Adrenal gland (tissue), 9 donors: ENCODE measurements at regions not wholly inside any gene's neighbourhood (a gene's known extent, or its start where the extent isn't known, plus 50 kb on each side); places are given as distances from the start of the nearest gene placed in this dataset.

Experiments used
- DNase-seq, 7 donors: peaks; one replicate each; pipeline ENCODE4 v3.0.0-alpha.2; 2019 to 2020
- H3K27ac ChIP-seq, 5 donors: fragments of 200-600 bp; sonication (generic) in 4 of 5; 1 replicate in 3 of 5; 2 replicates in 2 of 5; pipeline versions ENCODE4 v1.5.1 to v1.8.0; 2016 to 2020; ENCODE audit warnings: mild to moderate bottlenecking in 1 of 5
- H3K27me3 ChIP-seq: fragments of 200-600 bp; 2 replicates; pipeline ENCODE4 v1.8.0; 2021
- H3K36me3 ChIP-seq, 2 donors: fragments of 200-600 bp; replicated peaks in 1 of 2; 1 replicate in 1 of 2; 2 replicates in 1 of 2; pipeline versions ENCODE4 v1.5.1 to v1.8.0; 2018 to 2022
- H3K4me1 ChIP-seq, 2 donors: fragments of 200-600 bp; replicated peaks in 1 of 2; 1 replicate in 1 of 2; 2 replicates in 1 of 2; pipeline versions ENCODE4 v1.5.1 to v1.8.0; 2018 to 2021
- H3K4me3 ChIP-seq, 4 donors: fragments of 200-600 bp; sonication (generic) in 3 of 4; one replicate each; pipeline ENCODE4 v1.5.1; 2016 to 2018
- H3K9me3 ChIP-seq, 3 donors: fragments of 200-600 bp; sonication (generic) in 1 of 3; replicated peaks in 1 of 3; 1 replicate in 2 of 3; 2 replicates in 1 of 3; pipeline versions ENCODE4 v1.5.1 to v1.8.0; 2016 to 2021
- POLR2A ChIP-seq, 2 donors: fragments of 450-650 bp; IDR thresholded peaks; one replicate each; pipeline ENCODE4 v1.6.1; 2017; ENCODE audit warnings: antibody characterized with exemption in 2 of 2, mild to moderate bottlenecking in 2 of 2, moderate library complexity in 1 of 2
- WGBS, 4 donors: extraction: QIAGEN DNeasy Blood & Tissue Kit in 2 of 4; methylation state at CpG; one replicate each; pipeline versions ENCODE4 v1.1.5 to v1.1.7; 2013 to 2017; 5-methylcytosine and 5-hydroxymethylcytosine counted together
- intact Hi-C, 2 donors: fragments of 100-400 bp; cut with DNase I; formaldehyde crosslinking; loops; one replicate each; pipeline versions ENCODE4 v1.14.1 to v1.15.0; 2022 to 2023
- TF ChIP-seq, protein P1 (sequence below), 6 experiments: fragments of 450-650 bp in 4 of 6; fragments of 200-600 bp in 2 of 6; sonication (generic) in 1 of 6; IDR thresholded peaks; 1 replicate in 5 of 6; 2 replicates in 1 of 6; pipeline versions ENCODE4 v1.5.1 to v1.8.0; 2016 to 2021; ENCODE audit warnings: antibody characterized with exemption in 6 of 6, mild to moderate bottlenecking in 2 of 6, moderate library complexity in 1 of 6
- donor health status: healthy with polysubstance abuse.
- donor health status: Bipolar disorder and iron deficiency.
- donor health status: DM: yes; HTN: yes; CAD: no.
- donor health status: DM: no; HTN: no; CAD: no.
- donor health status: DM: no; HTN: no; CAD: no.

DNA sequence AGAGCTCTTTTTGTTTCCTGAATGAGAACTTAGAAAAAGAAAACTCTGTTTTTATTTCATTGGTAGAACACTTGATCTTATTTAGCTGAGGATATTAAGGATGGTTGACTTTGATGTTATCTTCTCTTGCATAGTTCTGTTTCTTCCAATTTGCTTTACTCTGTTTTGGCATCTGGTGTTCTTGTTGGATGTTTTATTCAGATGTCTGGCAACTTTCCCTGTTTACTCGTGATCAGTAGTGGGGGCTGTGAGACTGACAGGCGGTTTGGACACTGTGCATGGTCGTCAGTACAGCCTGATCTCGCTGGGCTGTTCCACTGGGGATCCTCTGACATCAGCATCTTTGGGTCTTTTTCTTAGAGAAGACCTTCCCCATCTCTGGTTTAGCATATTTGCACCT, 100.1 kb downstream of the TSN start:
- no peaks in the 10 kb centered on the region for H3K36me3 ChIP-seq
- no peak overlapping the region for H3K27ac ChIP-seq
- H3K4me3 ChIP-seq = no peak overlapping the region
- intact Hi-C loops = no loop called here
- TF ChIP-seq POLR2A (IDR thresholded peaks at IDR 0.05) = no peak
- TF ChIP-seq, protein P1, sequence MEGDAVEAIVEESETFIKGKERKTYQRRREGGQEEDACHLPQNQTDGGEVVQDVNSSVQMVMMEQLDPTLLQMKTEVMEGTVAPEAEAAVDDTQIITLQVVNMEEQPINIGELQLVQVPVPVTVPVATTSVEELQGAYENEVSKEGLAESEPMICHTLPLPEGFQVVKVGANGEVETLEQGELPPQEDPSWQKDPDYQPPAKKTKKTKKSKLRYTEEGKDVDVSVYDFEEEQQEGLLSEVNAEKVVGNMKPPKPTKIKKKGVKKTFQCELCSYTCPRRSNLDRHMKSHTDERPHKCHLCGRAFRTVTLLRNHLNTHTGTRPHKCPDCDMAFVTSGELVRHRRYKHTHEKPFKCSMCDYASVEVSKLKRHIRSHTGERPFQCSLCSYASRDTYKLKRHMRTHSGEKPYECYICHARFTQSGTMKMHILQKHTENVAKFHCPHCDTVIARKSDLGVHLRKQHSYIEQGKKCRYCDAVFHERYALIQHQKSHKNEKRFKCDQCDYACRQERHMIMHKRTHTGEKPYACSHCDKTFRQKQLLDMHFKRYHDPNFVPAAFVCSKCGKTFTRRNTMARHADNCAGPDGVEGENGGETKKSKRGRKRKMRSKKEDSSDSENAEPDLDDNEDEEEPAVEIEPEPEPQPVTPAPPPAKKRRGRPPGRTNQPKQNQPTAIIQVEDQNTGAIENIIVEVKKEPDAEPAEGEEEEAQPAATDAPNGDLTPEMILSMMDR (IDR thresholded peaks at IDR 0.05) = no peak
- H3K4me1 ChIP-seq = no peaks in the 10 kb centered on the region
- no peaks in the 10 kb centered on the region for H3K27me3 ChIP-seq
- 37 to 46% (median 43%) methylated on average over 4 of the region's 4 CpGs for WGBS, 4 donors
- DNase-seq = no peak
- H3K9me3 ChIP-seq = no peaks in the 10 kb centered on the region

- H3K4me3 ChIP-seq = no peak overlapping the region
- WGBS, 4 donors = 62 to 69% (median 66%) methylated on average over 3 of the region's 3 CpGs
- DNase-seq = no peak
- TF ChIP-seq, protein P1 (IDR thresholded peaks at IDR 0.05) = no peak
- TF ChIP-seq POLR2A (IDR thresholded peaks at IDR 0.05) = no peak
- no peaks in the 10 kb centered on the region for H3K4me1 ChIP-seq
- no peaks in the 10 kb centered on the region for H3K36me3 ChIP-seq
- intact Hi-C loops = no loop called here
- H3K27ac ChIP-seq = no peak overlapping the region
- no peaks in the 10 kb centered on the region for H3K9me3 ChIP-seq
- H3K27me3 ChIP-seq = no peaks in the 10 kb centered on the region
Observed at GRCh38 chr2:121856360-121856759, 100.9 kb downstream of the TSN start.

DNA sequence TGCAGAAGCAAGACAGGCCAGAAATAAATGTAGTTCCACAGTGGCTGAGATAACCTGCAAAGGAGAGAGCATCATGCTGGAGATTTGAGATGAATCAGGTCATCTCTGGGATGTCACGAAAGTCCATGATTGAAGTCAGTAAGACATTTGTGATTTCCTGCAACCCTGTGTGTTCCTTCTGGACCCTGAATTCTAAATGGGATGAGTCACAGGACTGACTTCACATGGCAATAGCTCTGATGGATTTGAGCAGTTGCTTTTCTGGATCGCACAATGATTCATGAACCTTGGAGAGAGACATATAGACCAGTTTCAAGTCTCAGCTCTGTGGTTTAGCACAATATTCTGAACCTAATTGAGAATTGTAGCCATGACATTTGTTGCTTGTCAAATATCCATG, 102.9 kb downstream of the TSN start:
- H3K4me3 ChIP-seq = no peak overlapping the region
- intact Hi-C loops = no loop called here
- H3K27me3 ChIP-seq = no peaks in the 10 kb centered on the region
- no peaks in the 10 kb centered on the region for H3K9me3 ChIP-seq
- H3K27ac ChIP-seq = no peak overlapping the region
- TF ChIP-seq POLR2A (IDR thresholded peaks at IDR 0.05) = no peak
- TF ChIP-seq, protein P1 (IDR thresholded peaks at IDR 0.05) = no peak
- 63 to 84% (median 71%) methylated on average over 1 to 2 of the region's 2 CpGs for WGBS, 4 donors
- no peak for DNase-seq
- H3K36me3 ChIP-seq = no peaks in the 10 kb centered on the region
- no peaks in the 10 kb centered on the region for H3K4me1 ChIP-seq

GRCh38 chr2:121858847-121859246, 103.4 kb downstream of the TSN start:
- DNase-seq = no peak
- Histone ChIP-seq H3K27me3 (no peaks in the 10 kb centered on the region), H3K4me1 (no peaks in the 10 kb centered on the region), H3K4me3 (no peak overlapping the region), H3K9me3 (no peaks in the 10 kb centered on the region), H3K36me3 (no peaks in the 10 kb centered on the region), H3K27ac (no peak overlapping the region)
- intact Hi-C loops = no loop called here
- TF ChIP-seq POLR2A (IDR thresholded peaks at IDR 0.05) = no peak
- TF ChIP-seq, protein P1 (IDR thresholded peaks at IDR 0.05) = no peak
- WGBS, 4 donors = 51 to 74% (median 69%) methylated on average over 2 of the region's 2 CpGs
